ENCODE measurements at regions not wholly inside any gene's neighbourhood (a gene's known extent, or its start where the extent isn't known, plus 50 kb on each side); places are given as distances from the start of the nearest gene placed in this dataset.

DNA sequence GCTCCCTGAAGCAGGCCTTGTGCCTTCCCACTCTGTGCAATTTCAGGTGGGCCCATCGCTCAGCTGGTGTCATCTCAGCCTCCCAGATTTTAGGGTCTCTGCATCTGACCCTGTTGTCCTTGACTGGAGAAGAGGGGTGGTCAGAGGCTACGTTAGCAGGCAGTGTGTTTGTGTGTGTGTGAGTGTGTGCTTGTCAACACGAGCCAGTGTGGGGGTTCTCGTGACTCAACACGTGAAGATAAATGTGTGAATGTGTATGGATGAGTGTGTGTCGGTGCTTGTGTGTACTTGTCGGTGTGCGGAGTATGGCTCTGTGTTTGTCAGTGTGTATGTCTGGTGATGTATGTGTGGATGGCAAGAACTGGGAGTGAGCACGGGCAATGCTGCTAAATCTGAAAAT lies 142.6 kb upstream of the KLF4 start:
- TF ChIP-seq POLR2A (IDR thresholded peaks at IDR 0.05) (no peak), POLR2AphosphoS5 (IDR thresholded peaks at IDR 0.05) (no peak)
- TF ChIP-seq, protein P1, sequence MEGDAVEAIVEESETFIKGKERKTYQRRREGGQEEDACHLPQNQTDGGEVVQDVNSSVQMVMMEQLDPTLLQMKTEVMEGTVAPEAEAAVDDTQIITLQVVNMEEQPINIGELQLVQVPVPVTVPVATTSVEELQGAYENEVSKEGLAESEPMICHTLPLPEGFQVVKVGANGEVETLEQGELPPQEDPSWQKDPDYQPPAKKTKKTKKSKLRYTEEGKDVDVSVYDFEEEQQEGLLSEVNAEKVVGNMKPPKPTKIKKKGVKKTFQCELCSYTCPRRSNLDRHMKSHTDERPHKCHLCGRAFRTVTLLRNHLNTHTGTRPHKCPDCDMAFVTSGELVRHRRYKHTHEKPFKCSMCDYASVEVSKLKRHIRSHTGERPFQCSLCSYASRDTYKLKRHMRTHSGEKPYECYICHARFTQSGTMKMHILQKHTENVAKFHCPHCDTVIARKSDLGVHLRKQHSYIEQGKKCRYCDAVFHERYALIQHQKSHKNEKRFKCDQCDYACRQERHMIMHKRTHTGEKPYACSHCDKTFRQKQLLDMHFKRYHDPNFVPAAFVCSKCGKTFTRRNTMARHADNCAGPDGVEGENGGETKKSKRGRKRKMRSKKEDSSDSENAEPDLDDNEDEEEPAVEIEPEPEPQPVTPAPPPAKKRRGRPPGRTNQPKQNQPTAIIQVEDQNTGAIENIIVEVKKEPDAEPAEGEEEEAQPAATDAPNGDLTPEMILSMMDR (IDR thresholded peaks at IDR 0.05) = no peak
